DLD1 (cell line): ENCODE measurements at regions not wholly inside any gene's neighbourhood (a gene's known extent, or its start where the extent isn't known, plus 50 kb on each side); places are given as distances from the start of the nearest gene placed in this dataset.
"Not testable (repeated sequence)": the region's sequence is repeated elsewhere in the genome, so short reads cannot be mapped to it uniquely, and the experiment has no call there.

Experiments
- in situ Hi-C: cut with HindIII; loops from 2 replicates; pipeline ENCODE4 v1.10.0; 2017; ENCODE audit warnings: low sequenced_read_pairs

DNA sequence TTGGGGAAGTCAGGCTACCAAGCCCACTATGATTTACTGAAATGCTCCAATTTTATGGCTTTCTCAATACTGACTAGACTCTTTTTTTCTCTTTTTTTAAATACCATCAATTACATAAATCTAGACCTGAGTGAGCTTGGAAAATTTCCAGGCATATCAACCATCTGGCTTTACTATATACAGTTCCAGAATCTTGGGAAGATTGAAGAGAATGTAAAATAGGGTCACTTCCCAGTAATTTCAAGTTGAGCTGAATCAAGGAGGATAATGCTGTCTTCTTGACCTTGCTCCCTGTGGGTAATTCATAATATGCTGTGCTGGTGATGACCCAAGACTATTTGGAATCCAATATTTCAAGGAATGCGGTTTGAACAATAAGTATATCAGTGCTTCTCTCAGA is 108.1 kb downstream of the MAP3K21 start:
- in situ Hi-C loops: loop anchor here (25.0 kb wide), 1 partner anchor 627 kb away; no protein-coding TSS in a partner anchor

GRCh38 chr1:233439721-233440120 is 112.2 kb downstream of the MAP3K21 start:
- in situ Hi-C loops: loop anchor here (25.0 kb wide), 1 partner anchor 623 kb away; no protein-coding TSS in a partner anchor

- in situ Hi-C loops: loop anchor here (25.0 kb wide), 1 partner anchor 621 kb away; no protein-coding TSS in a partner anchor
Measured at GRCh38 chr1:233440951-233441401, 113.5 kb downstream of the MAP3K21 start.

DNA sequence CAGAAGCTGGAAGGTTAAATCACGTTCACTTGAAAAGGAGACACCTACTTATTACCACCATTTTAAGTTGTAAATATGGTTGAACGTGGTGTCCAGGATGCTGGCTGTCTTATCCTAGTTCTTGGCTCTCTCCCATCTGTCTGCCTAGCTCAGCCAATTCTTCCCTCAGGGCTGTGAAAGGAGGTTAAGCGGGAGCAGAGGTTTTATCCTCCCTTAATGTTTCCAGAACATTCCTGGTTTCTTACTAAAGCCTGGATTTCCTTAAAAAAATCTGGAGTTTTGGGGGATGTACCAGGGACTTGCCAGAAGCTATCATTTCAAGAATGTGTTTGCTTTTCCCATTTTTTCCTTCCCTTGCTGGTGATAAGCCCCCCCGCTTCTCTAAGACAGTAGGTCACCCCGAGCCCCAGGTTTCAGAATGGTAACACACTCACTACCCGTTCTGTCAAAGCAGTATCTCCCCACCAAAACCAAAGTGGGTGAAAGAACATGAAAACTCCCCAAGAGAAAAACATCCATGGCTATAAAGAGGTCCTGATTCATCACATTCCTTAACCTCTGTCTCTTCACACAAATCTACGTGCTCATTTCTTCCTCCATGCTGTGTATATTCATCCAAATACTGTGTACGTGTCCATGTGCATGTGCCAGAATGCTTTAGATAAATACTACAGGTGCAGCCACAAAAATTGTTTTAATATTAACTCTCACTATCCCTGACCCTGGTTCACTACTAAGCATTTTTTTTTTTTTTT is 114.7 kb downstream of the MAP3K21 start:
- in situ Hi-C loops: loop anchor here (25.0 kb wide), 1 partner anchor 620 kb away; no protein-coding TSS in a partner anchor

DNA sequence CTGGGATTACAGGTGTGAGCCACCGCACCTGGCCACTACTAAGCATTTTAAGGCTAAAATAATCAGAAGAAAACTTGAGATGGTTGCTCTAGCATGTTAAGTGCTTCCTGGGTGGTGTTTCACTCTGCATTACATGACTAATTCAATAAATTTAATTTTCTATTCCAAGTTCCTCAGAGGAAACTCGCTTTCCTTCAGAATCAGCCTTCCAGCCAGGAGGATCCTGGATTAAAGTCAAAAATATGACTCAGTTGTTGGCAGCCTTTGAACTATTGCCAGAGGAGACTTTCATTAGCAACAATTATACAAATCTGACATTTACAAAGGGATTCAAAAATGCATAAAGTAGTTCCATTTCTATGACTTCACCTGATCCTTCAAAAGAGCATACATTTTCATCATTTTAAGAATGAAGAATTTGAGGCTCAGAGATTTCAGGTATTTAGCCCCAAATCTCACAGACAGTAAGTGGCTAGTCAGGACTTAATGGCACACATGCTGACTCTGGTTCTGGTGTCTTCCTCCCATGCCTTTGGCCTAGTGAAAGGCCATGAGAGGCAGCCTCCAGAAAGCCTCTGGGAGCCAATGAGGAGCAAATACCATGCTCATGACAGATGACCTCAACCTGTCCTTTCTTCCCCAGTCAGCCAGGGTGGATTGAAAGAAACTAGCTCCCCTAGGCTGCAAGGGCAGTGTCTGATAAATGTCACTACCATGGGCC is 115.7 kb downstream of the MAP3K21 start:
- in situ Hi-C loops: loop anchor here (25.0 kb wide), 1 partner anchor 619 kb away; no protein-coding TSS in a partner anchor

- in situ Hi-C loops: loop anchor here (25.0 kb wide), 1 partner anchor 618 kb away; no protein-coding TSS in a partner anchor
Measured at GRCh38 chr1:233444484-233444883, 117.0 kb downstream of the MAP3K21 start.

DNA sequence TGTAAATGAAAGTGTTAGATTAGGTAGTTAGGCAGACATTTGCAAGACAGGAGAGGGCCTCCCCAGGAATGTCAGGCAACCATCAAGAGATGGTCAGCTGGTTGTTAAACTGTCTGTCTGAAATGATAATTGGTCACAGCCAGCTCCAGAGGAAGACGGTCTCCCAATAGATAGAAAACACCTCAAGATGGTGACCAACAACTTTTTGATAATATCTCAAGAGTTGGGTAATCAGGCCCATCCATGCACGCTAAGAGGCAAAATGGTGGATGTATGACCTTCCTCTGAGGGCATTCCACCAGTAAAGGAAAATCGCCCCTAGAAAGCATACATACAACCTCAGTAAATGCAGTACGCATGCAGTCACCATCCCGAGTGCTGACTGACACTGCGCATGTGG is 118.2 kb downstream of the MAP3K21 start:
- in situ Hi-C loops: loop anchor here (25.0 kb wide), 1 partner anchor 617 kb away; no protein-coding TSS in a partner anchor

DNA sequence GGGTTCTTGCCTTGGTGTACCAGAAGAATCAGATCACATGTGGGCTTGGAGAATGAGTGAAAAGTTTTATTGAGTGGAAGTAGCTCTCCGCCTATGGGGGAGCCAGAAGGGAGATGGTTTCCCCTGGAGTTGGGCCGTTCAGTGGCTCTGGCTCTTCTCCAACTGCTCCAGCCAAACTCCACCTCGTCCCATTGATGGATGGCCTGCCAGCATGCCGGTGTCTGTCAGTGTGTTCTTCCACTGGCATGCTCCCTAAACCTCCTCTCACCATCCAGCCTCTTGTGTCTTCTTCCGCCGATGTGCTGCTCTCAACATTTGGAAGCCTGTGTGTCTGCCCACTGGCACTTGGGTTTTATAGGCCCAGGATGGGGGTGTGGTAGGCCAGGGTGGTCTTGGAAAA is 119.4 kb downstream of the MAP3K21 start:
- in situ Hi-C loops: loop anchor here (25.0 kb wide), 1 partner anchor 615 kb away; no protein-coding TSS in a partner anchor

DNA sequence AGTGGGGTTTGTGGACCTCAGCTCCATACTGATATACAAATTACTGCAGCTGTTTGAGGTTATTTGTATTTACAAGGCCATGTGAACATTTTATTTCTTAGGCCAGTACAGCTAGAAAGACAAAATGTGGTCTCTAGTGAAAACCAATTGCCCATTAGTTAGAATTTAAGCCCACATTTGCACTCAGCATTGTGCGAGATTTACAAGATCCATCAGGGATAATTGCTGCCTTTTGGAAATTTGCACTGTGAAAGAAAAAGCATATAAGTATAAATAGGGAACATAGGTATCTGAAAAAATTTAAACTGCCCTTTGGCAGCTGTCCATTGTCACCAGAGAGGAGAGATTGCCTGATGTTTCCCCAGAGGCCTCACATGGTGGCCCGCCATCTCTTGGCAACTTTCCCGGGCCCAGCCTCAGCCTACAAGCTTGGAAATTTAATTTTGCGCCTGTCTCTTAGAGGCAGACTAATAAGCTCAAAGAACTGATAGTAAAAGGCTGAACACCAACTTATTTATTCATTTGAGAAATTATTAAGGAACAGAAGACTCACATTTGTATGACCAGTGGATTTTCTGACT is 120.7 kb downstream of the MAP3K21 start:
- in situ Hi-C loops: loop anchor here (25.0 kb wide), 1 partner anchor 614 kb away; no protein-coding TSS in a partner anchor

GRCh38 chr1:233452724-233453123 is 125.2 kb downstream of the MAP3K21 start:
- in situ Hi-C loops: no loop called here

GRCh38 chr1:233453433-233454200 is 126.1 kb downstream of the MAP3K21 start:
- in situ Hi-C loops: no loop called here

- in situ Hi-C loops: no loop called here
Measured at GRCh38 chr1:233459470-233459945, 132.0 kb downstream of the MAP3K21 start.

GRCh38 chr1:233459968-233460367 is 132.4 kb downstream of the MAP3K21 start:
- in situ Hi-C loops: no loop called here

DNA sequence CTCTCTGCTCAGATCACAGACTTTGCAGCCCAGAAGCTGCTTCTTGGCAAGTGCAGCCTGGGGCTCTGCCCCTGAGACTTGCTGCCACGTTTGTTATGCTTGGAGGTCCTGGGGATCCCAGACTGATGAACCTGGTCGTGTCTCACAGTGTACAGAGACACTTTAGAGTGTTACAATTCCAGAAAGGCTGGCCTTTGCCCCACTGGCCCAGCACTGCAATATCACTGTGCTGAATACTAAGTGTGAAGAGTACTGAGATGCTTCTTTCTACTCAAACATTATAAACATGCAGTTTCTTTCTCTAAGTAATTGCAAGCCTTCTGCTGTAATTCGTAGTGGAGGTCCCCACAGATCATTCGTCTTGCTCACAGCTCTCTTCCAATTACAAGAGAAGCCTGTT is 133.2 kb downstream of the MAP3K21 start:
- in situ Hi-C loops: no loop called here

- in situ Hi-C loops: no loop called here
Measured at GRCh38 chr1:233461847-233462246, 134.3 kb downstream of the MAP3K21 start.

GRCh38 chr1:233463333-233463732 is 135.8 kb downstream of the MAP3K21 start:
- in situ Hi-C loops: no loop called here

DNA sequence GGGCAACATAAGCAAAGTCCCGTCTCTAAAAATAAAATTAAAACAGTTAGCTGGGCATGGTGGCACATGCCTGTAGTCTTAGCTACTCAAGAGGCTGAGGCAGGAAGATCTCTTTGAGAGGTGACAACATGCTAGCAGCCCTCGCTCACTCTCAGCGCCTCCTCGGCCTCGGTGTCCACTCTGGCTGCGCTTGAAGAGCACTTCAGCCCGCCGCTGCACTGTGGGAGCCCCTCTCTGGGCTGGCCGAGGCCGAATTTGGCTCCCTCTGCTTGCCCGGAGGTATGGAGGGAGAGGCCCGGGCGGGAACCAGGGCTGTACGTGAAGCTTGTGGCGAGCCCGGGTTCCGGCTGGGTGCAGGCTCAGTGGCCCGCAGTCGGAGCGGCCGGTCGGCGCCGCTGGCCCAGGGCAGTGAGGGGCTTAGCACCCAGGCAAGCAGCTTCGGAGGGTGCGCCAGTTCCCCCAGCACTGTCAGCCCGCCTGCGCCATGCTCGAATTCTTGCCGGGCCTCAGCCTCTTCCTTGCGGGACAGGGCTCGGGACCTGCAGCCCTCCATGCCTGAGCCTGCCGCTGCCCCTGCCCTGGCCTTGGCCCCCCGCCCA is 138.3 kb downstream of the MAP3K21 start:
- in situ Hi-C loops: no loop called here

GRCh38 chr1:233470741-233471499 is 143.0 kb upstream of the KCNK1 start:
- in situ Hi-C loops: no loop called here

GRCh38 chr1:233471851-233472250 is 142.1 kb upstream of the KCNK1 start:
- in situ Hi-C loops: not testable (repeated sequence)
